GM12891 (cell line): ENCODE measurements at regions not wholly inside any gene's neighbourhood (a gene's known extent, or its start where the extent isn't known, plus 50 kb on each side); places are given as distances from the start of the nearest gene placed in this dataset.

ENCODE experiments used
- DNase-seq: peaks from one replicate; pipeline ENCODE4 v3.0.0; 2011; ENCODE audit warnings: low spot score; ENCODE audit not compliant: insufficient read length
- FAIRE-seq: peaks from 2 replicates; lab custom pipeline; 2011; peaks lifted over from hg19 to GRCh38; lab: Jason Lieb, UNC
- PAX5 ChIP-seq: IDR thresholded peaks from 2 replicates; pipeline ENCODE4 v1.6.1; 2011; ENCODE audit warnings: low read length, moderate library complexity, mild to moderate bottlenecking; ENCODE audit not compliant: insufficient read depth, severe bottlenecking
- POLR2A ChIP-seq: IDR thresholded peaks from 2 replicates; pipeline ENCODE4 v1.6.1; 2011; ENCODE audit warnings: low read depth, low read length, control low read depth
- POLR2AphosphoS5 ChIP-seq: IDR thresholded peaks from 2 replicates; pipeline ENCODE4 v1.6.1; 2011; ENCODE audit warnings: low read depth, low read length, control low read depth
- POU2F2 ChIP-seq: IDR thresholded peaks from 2 replicates; pipeline ENCODE4 v1.6.1; 2011; ENCODE audit warnings: low read depth, mild to moderate bottlenecking, control low read depth, low read length, moderate library complexity
- SPI1 ChIP-seq: IDR thresholded peaks from 2 replicates; pipeline ENCODE4 v1.6.1; 2011; ENCODE audit warnings: low read depth, low read length, control low read depth
- TAF1 ChIP-seq: IDR thresholded peaks from 2 replicates; pipeline ENCODE4 v1.6.1; 2011; ENCODE audit warnings: low read depth, low read length, control low read depth

DNA sequence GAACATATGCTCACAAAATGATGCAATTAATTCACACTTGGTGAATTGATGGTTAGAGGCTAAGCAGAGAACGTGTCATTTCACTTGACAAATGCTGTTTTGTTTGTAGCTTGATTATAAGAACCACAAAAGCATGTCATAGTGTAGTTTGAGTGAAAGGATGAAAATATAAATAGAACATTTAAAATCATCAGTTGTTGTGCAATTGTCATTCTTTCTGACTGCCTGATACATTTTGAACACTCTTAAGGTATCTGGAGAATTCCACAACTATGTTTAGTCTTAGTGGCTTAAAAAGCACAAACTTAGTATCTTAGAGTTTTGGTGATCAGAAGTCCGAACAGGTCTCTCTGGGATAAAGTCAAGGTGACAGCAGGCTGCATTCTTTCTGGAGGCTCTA is 129.4 kb downstream of the BASP1 start:
- DNase-seq (no peak), FAIRE-seq (no peak)
- TF ChIP-seq SPI1 (no peak), POLR2AphosphoS5 (no peak), TAF1 (no peak), PAX5 (no peak), POLR2A (no peak), POU2F2 (no peak)

DNA sequence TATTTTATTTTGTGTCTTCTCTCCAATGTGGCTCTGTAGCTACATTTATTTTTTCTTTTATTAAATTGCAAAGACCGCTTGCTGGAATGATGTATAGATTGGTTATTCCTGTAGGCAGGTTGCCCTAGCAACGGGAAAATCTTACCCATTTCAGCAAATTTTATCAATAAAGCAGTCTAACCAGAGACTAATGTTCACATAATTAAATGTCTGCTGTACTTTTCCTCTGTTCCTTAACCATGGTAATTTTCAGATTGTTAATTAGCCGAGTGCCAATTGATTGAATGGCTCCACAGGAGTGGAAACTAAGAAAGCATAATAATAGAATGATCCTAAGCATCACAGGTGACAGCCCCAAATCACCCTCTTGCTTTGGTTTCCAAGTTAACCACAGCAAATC is 134.8 kb downstream of the BASP1 start:
- DNase-seq = no peak
- TF ChIP-seq POLR2A (no peak), TAF1 (no peak), POU2F2 (no peak), POLR2AphosphoS5 (no peak), SPI1 (no peak), PAX5 (no peak)
- no peak for FAIRE-seq

DNA sequence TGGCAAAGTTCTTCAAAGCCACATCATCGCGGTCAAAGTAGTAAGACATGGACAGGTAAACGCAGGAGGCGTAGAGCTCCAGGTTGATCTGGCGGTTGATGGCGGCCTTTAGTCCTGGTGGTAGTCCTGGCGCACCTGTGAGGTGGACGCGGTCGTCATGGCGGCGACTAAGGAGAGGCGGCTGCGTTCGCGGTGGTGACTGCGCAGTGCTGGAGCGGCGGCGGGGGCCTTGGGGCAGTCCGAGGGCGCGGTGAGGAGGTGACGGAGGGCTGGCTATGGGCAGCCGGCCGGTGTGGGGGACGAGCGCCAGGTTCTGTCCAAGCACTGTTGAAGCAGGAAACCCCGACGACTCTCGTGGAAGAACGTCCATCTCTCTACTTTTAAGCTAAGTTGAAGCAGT is 136.8 kb downstream of the BASP1 start:
- TF ChIP-seq POU2F2 (no peak), TAF1 (no peak), POLR2AphosphoS5 (no peak), PAX5 (no peak), SPI1 (no peak), POLR2A (no peak)
- DNase-seq (no peak), FAIRE-seq (no peak)

DNA sequence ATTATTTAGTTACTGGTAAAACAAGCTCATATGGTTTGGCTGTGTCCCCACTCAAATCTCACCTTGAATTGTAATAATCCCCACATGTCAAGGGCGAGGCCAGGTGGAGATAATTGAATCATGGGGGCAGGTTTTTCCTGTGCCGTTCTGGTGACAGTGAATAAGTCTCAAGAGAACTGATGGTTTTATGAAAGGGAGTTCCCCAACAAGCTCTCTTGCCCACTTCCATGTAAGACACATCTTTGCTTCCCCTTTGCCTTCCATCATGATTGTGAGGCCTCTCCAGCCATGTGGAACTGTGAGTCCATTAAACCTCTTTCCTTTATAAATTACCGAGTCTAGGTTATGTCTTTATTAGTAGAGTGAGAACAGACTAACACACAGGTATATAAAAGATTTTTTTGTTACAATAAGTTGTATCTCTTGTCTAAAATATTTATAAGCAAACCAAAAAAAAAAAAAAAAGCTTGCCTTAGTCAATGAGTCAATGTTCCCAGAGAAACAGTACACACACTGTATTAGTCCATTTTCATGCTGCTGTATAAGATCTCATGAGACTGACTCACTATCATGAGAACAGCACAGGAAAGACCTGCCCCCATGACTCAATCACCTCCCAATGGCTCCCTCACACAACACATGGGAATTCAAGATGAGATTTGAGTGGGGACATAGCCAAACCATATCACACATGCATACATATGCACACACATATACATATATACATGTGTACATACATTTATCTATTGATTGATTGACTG is 138.3 kb downstream of the BASP1 start:
- TF ChIP-seq TAF1 (no peak), PAX5 (no peak), POU2F2 (no peak), POLR2A (no peak), SPI1 (no peak), POLR2AphosphoS5 (no peak)
- DNase-seq (no peak), FAIRE-seq (no peak)

DNA sequence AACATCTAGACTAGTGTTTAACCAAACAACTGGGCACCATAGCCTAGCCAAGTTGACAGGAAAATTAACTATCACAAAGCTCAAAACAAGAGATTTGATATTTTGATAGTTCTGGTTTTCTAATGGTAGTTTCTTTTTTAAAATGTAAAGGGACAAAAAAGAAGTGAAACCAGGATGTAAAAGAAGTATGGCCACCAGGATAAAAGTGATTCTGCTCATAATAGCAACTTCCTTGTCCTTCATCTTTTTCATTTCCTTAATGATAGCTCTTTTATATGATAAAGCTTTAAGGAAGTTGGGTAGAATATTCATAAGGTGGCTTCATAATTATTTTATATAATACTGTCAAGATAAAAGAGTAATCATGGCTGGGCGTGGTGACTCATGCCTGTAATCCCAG is 139.1 kb downstream of the BASP1 start:
- no peak for FAIRE-seq
- no peak for DNase-seq

DNA sequence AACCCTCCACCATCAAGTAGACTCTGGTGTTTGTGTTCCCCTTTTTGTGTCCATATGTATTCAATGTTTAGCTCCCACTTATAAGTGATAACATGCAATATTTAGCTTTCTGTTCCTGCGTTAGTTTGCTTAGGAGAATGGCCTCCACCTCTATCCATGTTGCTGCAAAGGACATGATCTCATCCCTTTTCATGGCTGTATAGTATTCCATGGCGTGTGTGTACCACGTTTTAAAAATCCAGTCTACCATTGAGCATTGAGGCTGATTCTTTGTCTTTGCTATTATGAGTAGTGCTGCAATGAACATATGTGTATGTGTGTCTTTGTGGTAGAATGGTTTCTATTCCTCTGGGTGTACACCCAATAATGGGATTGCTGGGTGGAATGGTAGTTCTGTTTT is 140.1 kb downstream of the BASP1 start:
- DNase-seq (no peak), FAIRE-seq (no peak)
- TF ChIP-seq POLR2AphosphoS5 (no peak), TAF1 (no peak), SPI1 (no peak), POLR2A (no peak), PAX5 (no peak), POU2F2 (no peak)

More for the DNA sequence above, 139.1 kb downstream of the BASP1 start:
- TF ChIP-seq TAF1 = no peak
- no peak for TF ChIP-seq SPI1
- no peak for TF ChIP-seq PAX5
- TF ChIP-seq POLR2AphosphoS5 = no peak
- no peak for TF ChIP-seq POLR2A
- TF ChIP-seq POU2F2 = no peak

DNA sequence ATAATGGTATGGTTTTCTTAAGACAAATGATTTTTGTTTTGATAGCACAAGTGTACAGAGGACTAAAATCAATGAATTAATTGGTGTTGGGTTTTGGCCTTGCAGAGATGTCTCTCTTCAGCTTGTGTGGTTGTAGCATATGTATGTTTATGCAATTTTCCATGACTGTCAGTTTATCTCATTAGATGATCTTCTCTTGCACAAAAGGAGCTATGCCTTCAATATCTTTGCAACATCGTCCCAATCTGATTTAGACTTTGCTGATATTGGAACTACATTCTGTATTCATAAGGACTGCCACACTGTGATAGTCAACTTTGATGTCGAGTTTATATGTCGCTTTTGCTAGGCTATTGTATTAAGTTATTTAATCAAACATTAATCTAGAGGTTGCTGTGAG is 140.0 kb upstream of the TAF11L2 start:
- no peak for FAIRE-seq
- no peak for DNase-seq
- TF ChIP-seq TAF1 = no peak
- no peak for TF ChIP-seq PAX5
- TF ChIP-seq POLR2A = no peak
- no peak for TF ChIP-seq SPI1
- no peak for TF ChIP-seq POLR2AphosphoS5
- TF ChIP-seq POU2F2 = no peak

DNA sequence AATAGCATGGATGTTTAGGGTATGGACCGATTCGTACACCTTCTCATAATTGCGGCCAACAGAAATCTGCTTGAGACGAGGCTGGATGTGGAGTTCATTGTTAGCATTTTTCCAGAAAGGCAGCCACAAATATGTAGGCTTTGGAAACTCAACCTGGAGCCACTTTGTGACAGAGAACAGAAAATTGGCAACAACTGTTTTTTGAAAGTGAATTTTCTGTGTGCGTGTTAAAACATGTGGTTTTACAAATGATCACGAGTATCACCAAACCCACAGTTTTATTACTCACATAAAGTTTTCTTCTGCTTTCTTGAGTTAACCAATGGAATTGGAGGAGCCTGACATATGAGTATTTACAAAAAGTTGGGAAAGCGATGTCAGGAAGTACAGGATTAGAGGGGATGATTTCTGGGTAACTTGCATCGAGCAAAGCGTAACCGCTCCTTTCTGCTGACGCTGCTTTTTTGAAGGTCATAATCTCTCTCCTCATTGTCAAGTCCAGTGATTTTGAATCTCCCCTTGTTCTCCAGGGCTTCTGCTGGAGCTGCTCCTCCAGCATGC is 138.5 kb upstream of the TAF11L2 start:
- TF ChIP-seq POLR2AphosphoS5 (no peak), SPI1 (no peak)
- DNase-seq = no peak
- FAIRE-seq = no peak

DNA sequence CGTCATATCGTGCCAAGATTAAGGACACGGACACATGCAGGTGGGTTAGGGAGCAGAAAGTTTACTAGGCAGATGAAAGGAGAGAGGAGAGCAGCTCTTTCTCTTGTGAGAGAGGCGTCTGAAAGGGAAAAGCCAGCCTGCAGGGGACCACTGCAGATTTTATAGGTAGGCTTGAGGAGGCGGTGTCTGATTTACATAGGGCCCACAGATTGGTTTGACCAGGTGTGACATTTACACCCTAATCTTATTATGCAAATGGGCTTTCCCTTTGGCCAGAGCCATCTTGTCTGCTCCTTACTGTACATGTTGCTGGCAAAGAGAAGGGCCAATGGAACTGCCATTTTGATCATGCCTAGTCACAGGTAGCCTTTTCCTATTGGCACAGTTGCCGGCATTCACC is 137.2 kb upstream of the TAF11L2 start:
- DNase-seq = no peak
- no peak for TF ChIP-seq POLR2A
- no peak for TF ChIP-seq PAX5
- no peak for FAIRE-seq

DNA sequence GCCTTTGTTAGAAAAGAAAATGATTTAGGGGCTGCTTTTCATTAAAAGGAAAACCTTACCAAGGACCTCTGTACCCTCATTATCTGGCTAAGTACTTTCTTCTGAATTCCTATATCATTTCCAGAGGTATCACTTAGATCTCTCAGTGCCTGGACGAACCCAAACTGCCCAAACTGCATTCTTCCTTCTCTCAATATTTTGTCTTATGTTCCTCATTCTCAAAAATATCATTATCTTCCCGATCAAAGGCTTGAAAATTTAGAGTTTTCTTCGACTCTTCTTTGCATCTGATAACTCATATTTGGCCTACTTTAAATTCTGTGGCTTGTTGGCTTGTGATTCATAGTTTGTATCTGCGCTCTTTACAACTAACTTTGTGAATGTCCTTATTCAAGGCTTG is 136.7 kb upstream of the TAF11L2 start:
- TF ChIP-seq POU2F2 (no peak), POLR2A (no peak), TAF1 (no peak), PAX5 (no peak), SPI1 (no peak), POLR2AphosphoS5 (no peak)
- FAIRE-seq = no peak

More for the DNA sequence above, 136.7 kb upstream of the TAF11L2 start:
- no peak for DNase-seq
